ENCODE measurements at regions not wholly inside any gene's neighbourhood (a gene's known extent, or its start where the extent isn't known, plus 50 kb on each side); places are given as distances from the start of the nearest gene placed in this dataset.

- no peaks in the 10 kb centered on the region for H3K4me1 ChIP-seq (ENCODE audit: insufficient read depth, poor library complexity, severe bottlenecking)
- H3K9me3 ChIP-seq (ENCODE audit: severe bottlenecking): no peaks in the 10 kb centered on the region
- ATAC-seq (ENCODE audit: low read depth) (no peak), DNase-seq (ENCODE audit: low spot score) (no peak)
- TF ChIP-seq, protein P1, sequence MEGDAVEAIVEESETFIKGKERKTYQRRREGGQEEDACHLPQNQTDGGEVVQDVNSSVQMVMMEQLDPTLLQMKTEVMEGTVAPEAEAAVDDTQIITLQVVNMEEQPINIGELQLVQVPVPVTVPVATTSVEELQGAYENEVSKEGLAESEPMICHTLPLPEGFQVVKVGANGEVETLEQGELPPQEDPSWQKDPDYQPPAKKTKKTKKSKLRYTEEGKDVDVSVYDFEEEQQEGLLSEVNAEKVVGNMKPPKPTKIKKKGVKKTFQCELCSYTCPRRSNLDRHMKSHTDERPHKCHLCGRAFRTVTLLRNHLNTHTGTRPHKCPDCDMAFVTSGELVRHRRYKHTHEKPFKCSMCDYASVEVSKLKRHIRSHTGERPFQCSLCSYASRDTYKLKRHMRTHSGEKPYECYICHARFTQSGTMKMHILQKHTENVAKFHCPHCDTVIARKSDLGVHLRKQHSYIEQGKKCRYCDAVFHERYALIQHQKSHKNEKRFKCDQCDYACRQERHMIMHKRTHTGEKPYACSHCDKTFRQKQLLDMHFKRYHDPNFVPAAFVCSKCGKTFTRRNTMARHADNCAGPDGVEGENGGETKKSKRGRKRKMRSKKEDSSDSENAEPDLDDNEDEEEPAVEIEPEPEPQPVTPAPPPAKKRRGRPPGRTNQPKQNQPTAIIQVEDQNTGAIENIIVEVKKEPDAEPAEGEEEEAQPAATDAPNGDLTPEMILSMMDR (IDR thresholded peaks at IDR 0.05; ENCODE audit: poor library complexity, severe bottlenecking): no peak
- H3K27ac ChIP-seq (ENCODE audit: poor library complexity, severe bottlenecking): no peak overlapping the region
- no peak overlapping the region for H3K4me3 ChIP-seq (ENCODE audit: severe bottlenecking)
- H3K36me3 ChIP-seq (ENCODE audit: low read depth): no peaks in the 10 kb centered on the region
- H3K27me3 ChIP-seq (ENCODE audit: insufficient read depth, poor library complexity, severe bottlenecking): no peaks in the 10 kb centered on the region
Observed at GRCh38 chr7:31398815-31399214, 58.3 kb upstream of the NEUROD6 start.

GRCh38 chr7:31407178-31407676 is 66.7 kb upstream of the NEUROD6 start:
- Histone ChIP-seq H3K4me1 (ENCODE audit: insufficient read depth, poor library complexity, severe bottlenecking) (peaks cover 27% of the 10 kb centered on the region), H3K27ac (ENCODE audit: poor library complexity, severe bottlenecking) (peak overlapping the region; percentile 57), H3K9me3 (ENCODE audit: severe bottlenecking) (no peaks in the 10 kb centered on the region), H3K4me3 (ENCODE audit: severe bottlenecking) (no peak overlapping the region), H3K36me3 (ENCODE audit: low read depth) (no peaks in the 10 kb centered on the region), H3K27me3 (ENCODE audit: insufficient read depth, poor library complexity, severe bottlenecking) (no peaks in the 10 kb centered on the region)
- no peak for DNase-seq (ENCODE audit: low spot score)
- no peak for ATAC-seq (ENCODE audit: low read depth)
- TF ChIP-seq, protein P1 (IDR thresholded peaks at IDR 0.05; ENCODE audit: poor library complexity, severe bottlenecking): no peak

DNA sequence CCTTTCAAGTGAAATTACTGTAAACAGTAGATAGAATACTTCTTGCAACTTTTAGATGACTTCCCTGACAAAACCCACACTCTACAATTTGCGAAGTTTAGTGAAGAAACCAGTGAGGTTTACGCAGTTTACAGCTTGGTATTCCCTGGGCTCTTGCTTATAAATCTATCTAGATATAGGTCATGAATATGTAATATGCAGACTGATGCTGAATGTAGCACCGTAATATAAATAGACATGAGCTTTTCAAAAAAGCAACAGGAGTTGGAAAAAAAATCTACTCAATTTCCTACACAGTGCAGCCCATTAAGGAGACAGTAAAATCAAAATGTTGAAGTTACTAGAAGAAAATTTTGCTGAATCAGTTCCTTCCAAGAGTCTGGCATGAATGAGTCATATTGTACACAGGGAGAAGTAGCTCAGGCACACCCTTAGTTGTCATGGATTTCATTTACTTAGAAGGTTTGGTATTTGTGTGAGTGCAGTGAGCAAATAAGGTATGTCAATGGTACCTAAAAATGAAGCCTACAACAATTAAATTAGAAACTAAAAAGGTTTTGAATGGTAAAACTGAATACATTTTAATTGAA is 67.7 kb upstream of the NEUROD6 start:
- Histone ChIP-seq H3K27ac (ENCODE audit: poor library complexity, severe bottlenecking) (peak overlapping the region; percentile 57), H3K27me3 (ENCODE audit: insufficient read depth, poor library complexity, severe bottlenecking) (no peaks in the 10 kb centered on the region), H3K36me3 (ENCODE audit: low read depth) (no peaks in the 10 kb centered on the region), H3K4me1 (ENCODE audit: insufficient read depth, poor library complexity, severe bottlenecking) (peaks cover 27% of the 10 kb centered on the region), H3K4me3 (ENCODE audit: severe bottlenecking) (no peak overlapping the region), H3K9me3 (ENCODE audit: severe bottlenecking) (no peaks in the 10 kb centered on the region)
- TF ChIP-seq, protein P1 (IDR thresholded peaks at IDR 0.05; ENCODE audit: poor library complexity, severe bottlenecking): no peak
- DNase-seq (ENCODE audit: low spot score) (no peak), ATAC-seq (ENCODE audit: low read depth) (peak; percentile 99)

DNA sequence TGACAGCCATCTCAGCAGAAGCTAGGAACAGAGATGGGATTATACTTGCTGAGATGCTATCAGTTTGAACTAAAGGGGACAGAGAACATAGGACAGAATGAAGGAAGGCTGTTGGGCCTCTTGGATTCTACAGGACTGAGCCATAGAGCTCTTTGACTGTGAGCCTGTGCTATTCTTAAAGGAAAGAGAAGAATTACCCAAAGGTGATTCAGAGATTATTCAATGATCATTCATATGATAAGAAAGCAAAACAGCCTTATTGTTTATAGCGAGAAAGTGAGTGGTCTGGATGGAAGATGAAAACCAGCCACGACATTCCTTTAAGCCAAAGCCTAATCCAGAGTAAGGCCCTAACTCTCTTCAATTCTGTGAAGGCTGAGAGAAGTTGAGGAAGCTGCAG is 69.7 kb upstream of the NEUROD6 start:
- Histone ChIP-seq H3K4me1 (ENCODE audit: insufficient read depth, poor library complexity, severe bottlenecking) (peaks cover 27% of the 10 kb centered on the region), H3K36me3 (ENCODE audit: low read depth) (no peaks in the 10 kb centered on the region), H3K27ac (ENCODE audit: poor library complexity, severe bottlenecking) (peak overlapping the region; percentile 33), H3K4me3 (ENCODE audit: severe bottlenecking) (no peak overlapping the region), H3K9me3 (ENCODE audit: severe bottlenecking) (no peaks in the 10 kb centered on the region), H3K27me3 (ENCODE audit: insufficient read depth, poor library complexity, severe bottlenecking) (no peaks in the 10 kb centered on the region)
- ATAC-seq (ENCODE audit: low read depth): peak; percentile 73
- DNase-seq (ENCODE audit: low spot score): no peak
- TF ChIP-seq, protein P1 (IDR thresholded peaks at IDR 0.05; ENCODE audit: poor library complexity, severe bottlenecking): no peak

GRCh38 chr7:31411416-31411815 is 70.9 kb upstream of the NEUROD6 start:
- Histone ChIP-seq H3K4me1 (ENCODE audit: insufficient read depth, poor library complexity, severe bottlenecking) (peaks cover 27% of the 10 kb centered on the region), H3K36me3 (ENCODE audit: low read depth) (no peaks in the 10 kb centered on the region), H3K27ac (ENCODE audit: poor library complexity, severe bottlenecking) (no peak overlapping the region), H3K27me3 (ENCODE audit: insufficient read depth, poor library complexity, severe bottlenecking) (no peaks in the 10 kb centered on the region), H3K9me3 (ENCODE audit: severe bottlenecking) (no peaks in the 10 kb centered on the region), H3K4me3 (ENCODE audit: severe bottlenecking) (no peak overlapping the region)
- ATAC-seq (ENCODE audit: low read depth) (no peak), DNase-seq (ENCODE audit: low spot score) (no peak)
- TF ChIP-seq, protein P1 (IDR thresholded peaks at IDR 0.05; ENCODE audit: poor library complexity, severe bottlenecking): no peak
